GM18870 (cell line): ENCODE measurements at regions not wholly inside any gene's neighbourhood (a gene's known extent, or its start where the extent isn't known, plus 50 kb on each side); places are given as distances from the start of the nearest gene placed in this dataset.

ENCODE experiments used
- ATAC-seq: cut with Tn5 transposase; IDR thresholded peaks from one replicate; pipeline ENCODE4 v1.9.1; 2021; ENCODE audit warnings: moderate library complexity; ENCODE audit not compliant: unreplicated experiment

DNA sequence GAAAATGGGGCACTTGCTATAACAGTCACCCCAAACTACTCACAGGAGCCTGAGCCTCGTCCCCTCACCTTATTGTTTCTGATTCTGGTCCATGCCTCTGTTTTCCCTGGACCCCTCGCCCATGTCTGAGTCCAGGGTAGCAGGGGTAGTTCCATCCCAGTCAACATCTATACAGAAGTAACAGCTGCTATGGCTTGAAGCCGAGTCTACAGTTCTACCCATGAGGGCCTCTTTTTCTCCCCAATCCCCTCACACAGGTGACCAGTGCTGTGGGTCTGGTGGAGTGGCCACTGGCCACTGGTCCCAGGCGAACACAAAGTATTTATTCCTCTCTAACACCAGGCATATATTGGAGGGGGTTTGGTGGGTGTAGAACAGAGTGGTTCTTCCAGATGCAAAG is 116.4 kb downstream of the ZNF280B start:
- no peak for ATAC-seq

DNA sequence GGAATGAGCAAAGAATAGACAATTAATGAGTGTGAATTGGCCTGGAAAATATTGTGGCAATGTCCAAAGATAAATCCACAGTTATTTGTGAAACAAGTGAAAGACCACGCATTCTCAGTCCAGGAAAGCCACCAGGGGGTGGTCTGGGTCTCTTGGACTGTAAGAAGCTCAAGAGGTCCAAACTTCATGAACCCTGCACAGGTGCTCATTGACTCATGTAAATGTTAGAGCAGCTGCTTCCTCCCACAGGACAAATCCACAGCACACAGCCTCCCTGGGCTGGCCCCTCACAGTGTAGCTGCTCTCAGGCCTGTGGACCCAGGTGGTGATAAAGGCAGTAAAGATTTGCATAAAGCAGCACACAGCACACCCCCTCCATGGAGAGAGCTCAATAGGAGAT is 114.0 kb downstream of the ZNF280B start:
- no peak for ATAC-seq

DNA sequence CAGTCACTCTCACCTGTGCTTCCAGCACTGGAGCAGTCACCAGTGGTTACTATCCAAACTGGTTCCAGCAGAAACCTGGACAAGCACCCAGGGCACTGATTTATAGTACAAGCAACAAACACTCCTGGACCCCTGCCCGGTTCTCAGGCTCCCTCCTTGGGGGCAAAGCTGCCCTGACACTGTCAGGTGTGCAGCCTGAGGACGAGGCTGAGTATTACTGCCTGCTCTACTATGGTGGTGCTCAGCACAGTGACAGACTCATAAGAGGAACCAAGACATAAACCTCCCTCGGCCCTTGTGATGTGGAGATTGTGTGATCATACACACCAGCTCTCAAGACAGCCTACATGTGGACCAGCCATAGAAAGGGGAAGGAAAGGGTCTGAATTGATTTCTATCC is 113.3 kb downstream of the ZNF280B start:
- no peak for ATAC-seq

DNA sequence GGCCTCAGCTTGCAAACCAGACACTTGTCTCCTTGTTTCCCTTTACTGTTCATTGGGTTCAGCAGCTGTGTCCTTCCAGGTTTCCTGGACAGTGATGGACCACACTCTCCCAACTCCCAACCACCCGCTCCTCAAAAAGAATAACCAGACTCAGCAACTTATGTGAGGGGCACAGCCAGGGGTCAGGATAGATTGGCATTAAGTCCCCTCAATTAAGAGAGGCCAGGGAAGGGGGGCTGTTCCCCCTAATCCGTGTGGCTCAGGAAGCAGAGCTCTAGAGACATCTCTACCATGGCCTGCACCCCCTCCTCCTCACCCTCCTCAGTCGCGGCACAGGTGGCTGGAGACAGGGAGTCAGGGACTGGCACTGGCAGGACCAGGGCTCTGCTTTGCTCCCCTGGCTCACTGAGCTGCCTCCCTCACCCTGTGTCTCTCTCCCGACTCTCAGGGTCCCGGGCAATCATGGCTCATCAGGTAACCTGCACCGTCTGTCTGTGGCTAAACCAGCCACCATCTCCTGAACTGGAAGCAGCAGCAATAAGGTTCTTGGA is 111.7 kb downstream of the ZNF280B start:
- ATAC-seq = no peak

DNA sequence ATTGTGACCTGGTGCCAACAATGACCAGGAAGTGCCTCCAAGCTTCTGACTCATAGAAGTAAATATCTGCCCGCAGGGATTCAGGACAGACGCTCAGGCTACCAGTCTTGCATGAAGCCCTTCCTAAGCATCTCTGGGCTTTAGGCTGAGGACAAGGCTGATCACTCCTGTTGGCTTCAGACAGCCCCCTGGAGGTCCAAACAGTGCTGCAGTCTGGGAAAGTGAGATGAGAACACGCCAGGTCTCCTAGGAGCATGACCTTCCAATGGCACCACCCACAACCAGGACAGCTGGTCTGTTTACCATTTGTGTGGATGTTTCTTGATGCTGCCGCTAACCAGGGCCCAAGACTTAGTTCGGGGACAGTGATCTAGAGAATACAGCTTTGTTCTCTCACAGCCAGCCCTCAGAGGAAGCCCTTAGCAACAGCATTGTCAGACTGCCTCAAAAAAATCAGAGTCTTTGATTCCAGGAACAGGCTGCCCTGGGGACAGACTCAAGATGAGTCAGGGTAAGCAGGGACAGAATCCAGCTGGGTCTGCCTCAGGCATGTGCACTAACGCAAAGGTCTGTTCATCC is 111.2 kb downstream of the ZNF280B start:
- no peak for ATAC-seq

DNA sequence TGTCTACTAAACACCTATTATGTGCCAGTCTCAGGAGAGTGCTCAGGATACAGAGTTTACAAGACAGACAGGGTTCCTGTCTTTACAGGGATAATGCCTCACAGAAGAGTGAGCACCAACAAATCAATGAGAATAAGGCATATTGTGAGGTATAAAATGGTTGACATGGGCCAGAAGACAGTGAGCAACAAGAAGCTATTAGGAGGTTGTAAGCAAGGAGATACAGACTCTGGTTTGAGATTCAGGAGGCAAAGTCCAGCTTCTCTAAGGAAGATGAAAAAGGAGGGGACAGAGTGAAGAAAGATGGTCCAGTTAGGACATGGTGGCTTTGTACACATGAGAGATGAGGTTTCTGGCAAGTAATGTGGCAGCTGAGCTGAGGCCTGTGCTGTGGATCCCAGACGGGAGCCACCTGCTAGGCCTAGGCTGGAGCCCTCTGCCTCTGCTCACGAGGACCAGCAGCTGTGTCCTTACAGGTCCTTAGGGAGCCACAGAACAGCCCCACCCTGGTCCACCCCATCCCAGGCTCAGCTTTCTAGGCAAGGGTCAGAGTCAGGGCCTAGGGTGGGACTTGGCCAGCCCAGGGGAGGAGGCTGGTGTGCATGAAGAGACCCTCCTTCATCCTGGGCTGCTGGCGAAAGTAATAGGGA is 110.5 kb downstream of the ZNF280B start:
- ATAC-seq = no peak

DNA sequence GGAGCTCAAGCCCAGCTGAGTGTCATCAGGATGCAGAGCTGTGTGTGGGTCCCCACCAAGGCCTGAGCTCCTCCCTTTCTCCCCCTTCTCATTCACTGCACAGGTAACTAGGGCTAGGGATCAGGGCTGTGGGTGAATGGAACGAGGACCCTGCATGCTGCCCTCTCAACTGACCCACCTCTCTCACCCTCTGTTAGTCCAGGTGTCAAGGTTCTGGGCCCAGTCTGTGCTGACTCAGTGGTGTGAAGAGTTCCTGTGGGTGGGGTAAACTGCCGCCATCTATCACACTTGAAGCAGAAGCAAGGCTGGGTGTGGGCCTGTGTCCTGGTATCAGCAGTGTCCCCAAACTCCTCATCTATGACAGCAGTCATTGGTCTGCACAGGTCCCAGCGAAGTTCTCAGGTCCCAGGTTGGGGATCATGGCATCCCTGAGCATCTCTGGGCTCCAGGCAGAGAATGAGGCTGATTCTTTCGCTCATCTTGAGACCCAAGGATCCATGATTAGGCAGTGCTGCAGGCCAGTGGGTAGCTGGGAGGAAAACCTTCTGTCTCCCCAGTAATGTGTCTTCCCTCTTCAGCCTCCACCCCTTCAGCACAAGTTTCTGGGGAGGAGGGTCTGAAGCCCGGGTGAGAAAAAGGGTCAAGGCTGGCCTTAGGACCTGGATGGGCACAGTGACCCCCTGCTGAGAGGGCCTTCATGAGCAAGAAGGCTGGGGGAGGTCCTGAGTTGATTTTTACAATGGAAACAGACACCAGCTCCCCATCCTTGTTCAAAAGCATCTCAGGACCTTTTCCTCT is 109.8 kb downstream of the ZNF280B start:
- no peak for ATAC-seq

DNA sequence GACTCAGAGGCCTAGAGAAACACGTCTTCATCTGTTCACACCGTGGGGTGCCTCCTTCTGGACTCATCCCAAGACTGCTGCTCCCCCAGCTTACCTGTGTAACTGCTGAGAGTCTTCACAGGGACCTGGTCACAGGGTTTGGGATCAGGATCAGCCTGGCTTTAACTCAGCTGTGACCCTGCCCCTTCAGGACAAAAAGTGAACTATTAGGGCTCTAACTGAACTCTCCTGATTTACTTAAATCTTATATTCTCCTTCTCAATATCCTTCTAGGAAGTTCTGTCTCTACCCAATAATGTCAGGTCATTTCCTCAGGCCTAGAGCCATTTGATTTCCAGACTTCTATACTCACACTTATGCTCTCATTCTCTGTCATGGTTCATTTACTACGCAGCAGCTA is 108.4 kb downstream of the ZNF280B start:
- ATAC-seq = no peak

DNA sequence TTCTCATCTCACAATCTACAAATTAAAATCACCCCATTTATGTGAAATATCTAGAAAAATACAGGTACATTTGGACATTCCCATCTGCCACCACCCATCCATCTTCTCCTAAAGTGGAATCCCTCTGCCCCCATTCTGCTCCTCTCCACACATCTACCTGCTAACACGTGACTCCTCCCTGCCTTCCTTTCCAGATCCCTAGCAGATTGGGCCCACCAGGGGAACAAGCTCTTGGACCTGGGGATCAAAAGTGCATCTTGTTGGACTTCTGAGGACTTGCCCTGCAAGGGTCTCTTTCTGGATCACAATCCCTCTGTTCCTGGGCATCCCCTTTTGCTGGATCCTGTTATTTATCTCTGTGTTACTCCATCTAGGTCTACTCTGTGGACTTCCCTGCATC is 107.6 kb downstream of the ZNF280B start:
- ATAC-seq = no peak

DNA sequence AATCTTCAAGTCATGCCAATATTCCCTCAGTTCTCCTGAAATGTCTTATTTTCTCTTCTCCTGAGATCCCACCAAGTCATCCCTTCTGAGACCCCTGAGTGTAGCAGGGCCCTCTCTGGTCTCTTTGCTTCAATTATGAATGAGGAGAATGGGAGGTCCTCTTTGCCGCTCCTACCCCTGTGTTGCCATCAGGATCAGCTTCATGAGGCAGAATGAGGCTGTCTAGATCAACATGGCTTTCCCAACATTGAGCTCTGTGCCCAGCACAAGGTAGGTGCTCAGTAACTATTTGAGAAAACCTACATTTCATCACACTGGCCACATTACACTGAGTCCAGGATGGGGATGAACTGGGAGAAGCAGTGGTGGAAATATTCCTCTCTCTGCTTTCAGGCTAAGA is 107.2 kb downstream of the ZNF280B start:
- no peak for ATAC-seq

DNA sequence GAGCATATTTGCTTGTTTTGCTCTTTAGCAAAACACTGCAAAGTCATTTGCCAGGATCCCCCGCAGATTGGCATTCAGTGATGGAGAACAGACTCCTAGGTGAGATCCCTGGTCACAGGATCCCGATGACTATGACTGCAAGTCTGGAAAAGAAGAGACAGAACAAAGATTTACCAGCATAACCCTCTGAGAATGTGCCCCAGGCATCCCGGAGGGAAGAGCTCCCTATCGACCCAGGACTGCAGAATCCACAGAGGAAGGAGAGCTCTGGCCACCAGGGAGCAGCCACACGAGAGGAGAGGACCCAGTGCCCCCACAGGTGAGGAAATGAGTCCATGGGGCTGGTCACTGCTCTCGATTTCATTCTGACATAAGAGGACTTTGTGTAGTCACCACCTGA is 105.2 kb downstream of the ZNF280B start:
- no peak for ATAC-seq

DNA sequence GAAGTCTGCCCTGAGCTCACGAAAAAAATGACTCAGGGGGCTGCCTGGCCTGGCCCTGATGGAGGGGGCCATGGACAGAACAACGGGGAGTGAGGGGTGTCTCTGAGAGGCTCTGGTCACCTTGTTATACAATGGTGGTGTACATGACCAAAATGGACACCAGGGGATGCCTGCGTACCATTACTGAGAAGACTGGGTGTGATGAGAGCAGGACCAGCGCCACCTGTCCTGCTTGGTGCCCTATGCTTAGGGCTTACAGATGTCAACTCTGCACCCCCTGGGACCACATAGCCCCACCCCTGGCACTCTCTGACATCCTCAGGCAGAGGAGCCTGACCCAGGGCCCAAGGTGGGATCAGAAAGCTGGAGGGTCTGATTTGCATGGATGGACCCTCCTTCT is 104.8 kb downstream of the ZNF280B start:
- ATAC-seq = no peak

DNA sequence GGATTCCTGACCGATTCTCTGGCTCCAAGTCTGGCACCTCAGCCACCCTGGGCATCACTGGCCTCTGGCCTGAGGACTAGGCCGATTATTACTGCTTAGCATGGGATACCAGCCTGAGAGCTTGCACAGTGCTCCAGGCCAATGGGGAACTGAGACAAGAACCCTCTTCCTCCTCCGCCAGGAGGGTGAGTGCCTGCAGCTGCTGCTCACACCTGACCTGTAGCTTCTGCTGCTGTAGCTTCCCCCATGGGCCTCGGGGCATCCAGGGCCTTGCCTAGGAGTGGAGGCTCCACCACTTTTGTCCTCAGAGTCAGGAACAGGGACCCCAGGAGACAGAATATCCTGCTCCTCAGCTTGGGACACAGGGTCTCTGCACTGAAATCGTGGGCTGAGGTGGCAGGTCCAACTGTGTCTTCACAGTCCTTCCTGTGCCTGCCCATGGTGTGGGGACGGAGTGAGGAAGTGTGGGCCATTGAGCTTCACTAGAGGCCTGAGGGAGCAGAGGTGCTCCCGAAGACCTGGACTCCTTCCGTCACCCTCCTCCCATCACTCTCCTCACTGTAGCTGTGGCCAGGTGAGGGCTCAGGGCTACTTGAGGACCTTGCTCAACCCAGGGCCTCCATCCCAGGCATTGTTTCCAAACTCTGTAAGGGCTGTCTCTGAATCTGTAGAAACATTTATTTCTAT is 103.8 kb downstream of the ZNF280B start:
- ATAC-seq = no peak

DNA sequence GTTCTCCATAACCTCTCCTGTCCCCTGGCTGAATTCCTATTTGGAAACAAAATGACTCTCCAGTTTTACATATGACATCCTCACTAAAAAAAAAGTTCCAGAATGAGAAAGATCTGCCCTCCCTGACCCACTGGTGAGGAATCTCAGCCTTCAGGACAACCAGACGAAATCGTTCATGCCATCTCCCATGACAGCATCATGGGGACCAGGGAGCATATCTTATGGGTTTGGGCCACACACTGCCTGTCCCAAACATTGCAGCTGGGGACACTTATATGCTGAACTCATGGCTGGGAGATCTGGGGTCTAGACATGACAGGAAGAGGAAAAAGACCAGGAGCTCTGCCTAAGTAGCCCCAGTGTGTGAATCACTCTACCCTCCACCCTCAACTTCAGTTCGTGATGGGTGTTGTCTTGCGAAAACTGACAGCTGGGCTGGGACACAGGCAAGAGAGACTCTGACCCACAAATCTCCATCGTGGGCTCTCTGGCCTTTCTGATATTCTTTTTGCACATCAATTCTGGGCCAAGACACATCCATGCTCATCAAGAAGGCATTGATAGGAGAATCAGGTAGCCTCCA is 102.0 kb downstream of the ZNF280B start:
- ATAC-seq = no peak

DNA sequence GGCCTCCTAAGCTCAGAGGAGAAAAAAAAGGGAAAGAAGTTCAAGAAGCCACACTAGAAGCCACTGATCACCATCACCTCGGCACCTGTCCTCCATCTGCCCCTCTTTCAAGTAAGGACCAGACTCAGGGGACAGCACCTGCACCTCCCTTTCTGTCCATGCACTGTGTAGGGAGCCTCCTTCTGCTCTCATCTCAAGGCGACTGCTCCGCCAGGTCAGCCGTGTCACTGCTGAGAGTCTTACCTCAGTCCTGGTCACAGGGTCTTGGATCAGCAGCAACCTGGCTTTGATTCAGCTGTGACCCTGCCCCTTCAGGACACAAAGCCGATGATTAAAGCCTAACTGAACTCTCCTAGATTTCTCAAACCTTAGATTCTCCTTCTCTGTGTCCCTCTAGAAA is 101.5 kb downstream of the ZNF280B start:
- ATAC-seq = no peak

DNA sequence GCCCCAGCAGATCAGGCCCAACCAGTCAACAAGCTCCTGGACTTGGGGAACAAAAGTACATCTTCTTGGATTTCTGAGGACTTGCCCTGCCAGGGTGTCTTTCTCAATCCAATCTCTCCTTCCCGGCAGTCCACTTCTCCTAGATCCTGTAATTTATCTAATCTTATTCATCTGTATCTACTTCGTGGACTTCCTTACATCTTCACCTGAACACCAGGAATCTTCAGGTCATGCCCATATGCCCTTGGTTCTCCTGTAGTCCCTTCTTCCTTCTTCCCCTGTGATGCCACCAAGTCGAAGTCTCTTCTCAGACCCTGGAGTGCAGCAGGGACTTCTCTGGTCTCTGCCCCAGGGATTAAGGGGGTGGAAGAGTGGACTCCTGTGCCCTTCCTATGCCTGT is 100.3 kb downstream of the ZNF280B start:
- no peak for ATAC-seq

DNA sequence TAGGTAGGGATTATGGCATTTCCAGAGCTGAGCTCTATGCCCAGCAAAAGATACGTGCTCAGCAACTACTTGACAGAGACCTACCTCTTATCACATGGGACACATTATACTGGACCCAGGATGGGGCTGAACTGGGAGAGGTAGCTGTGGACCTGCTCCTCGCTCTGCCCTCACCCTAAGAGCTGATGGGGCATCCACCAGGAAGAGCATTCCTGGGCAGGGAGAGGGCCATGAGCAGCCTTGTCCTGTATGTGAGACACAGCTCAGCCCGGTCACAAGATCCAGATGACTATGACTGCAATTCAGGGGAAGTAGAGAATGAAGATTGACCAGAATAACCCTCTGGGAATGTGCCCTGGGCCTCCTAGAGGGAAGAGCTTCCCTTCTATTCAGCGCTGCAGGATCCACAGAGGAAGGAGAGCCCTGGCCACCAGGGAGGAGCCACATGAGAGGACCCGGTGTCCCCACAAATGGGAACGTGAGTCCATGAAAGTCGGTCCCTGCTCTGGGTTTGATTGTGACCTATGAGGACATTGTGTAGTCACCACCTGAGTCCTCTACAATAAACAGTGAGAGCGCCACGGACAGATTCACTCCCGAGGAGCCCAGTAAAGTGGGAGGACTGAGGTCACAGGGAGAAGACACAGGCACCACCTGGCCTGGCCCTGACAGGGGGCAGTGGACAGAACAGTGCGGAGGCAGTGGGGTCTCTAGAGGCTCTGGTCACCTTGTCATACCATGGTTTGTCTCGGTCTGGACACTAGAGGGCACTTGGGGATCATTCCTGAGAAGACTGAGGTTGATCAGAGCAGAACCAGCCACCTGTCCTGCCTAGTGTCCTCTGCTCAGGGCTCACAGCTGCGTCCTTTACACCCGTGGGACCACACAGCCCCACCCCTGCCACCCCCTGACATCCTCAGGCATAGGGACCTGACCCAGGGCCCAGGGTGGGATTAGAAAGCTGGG is 99.5 kb downstream of the ZNF280B start:
- ATAC-seq = no peak

DNA sequence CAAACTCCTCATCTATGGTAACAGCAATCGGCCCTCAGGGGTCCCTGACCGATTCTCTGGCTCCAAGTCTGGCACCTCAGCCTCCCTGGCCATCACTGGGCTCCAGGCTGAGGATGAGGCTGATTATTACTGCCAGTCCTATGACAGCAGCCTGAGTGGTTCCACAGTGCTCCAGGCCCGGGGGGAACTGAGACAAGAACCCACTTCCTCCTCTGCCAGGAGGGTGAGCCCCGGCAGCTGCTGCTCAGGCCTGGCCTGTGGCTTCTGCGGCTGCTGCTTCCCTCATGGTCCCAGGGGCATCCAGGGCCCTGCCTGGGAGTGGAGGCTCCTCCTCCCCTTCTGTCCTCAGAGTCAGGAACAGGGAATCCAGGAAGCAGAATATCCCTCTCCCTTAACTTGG is 98.4 kb downstream of the ZNF280B start:
- no peak for ATAC-seq

DNA sequence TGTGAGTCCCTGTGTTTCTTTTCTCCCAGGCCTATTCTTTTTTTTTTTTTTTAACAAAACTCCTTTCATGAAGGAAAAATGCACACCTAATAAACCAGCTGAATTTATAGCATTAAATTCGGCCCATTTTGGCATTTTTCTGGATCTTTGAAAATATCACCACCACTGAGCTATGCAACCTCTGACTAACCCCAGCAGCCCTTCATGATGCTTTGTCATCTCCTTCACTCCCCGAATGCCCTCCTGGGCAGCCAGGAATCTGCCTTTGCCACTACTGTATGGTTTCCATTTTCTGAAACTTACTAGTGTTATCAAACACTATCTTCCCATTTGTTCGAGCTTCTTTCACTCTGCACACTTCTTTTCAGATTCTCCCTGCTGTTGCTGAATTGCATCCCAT is 97.9 kb downstream of the ZNF280B start:
- no peak for ATAC-seq

DNA sequence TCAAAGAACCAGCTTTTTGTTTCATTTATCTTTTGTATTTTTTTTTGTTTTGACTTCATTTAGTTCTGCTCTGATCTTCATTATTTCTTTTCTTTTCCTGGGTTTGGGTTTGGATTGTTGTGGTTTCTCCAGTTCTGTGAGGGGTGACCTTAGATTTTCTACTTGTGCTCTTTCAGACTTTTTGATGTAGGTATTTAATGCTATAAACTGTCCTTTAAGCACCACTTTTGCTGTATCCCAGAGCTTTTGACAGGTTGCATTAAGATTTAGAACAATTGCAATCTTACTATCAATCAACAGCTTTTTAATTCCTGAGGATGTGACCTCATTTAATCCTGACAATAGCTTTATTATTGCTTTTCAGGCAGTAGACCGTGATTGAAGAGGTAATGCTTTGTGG is 94.3 kb downstream of the ZNF280B start:
- ATAC-seq = no peak
